ENCODE measurements at regions not wholly inside any gene's neighbourhood (a gene's known extent, or its start where the extent isn't known, plus 50 kb on each side); places are given as distances from the start of the nearest gene placed in this dataset.

DNA sequence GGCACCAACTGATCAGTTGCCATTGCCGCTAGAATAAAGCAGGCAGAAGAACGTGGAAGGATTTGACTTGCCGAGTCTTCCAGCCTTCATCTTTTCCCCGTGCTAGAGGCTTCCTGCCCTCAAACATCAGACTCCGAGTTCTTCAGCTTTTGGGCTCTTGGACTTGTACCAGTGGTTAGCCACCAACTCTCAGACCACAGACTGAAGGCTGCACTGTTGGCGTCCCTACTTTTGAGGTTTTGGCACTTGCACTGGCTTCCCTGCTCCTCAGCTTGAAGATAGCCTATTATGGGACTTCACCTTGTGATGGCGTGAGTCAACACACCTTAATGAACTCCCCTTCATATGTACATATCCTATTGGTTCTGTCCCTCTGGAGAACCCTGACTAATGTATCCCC, 57.3 kb upstream of the KCND2 start:
- TF ChIP-seq GLIS3 (CRISPR knock-in tag; IDR thresholded peaks at IDR 0.05) (no peak), ZNF70 (CRISPR knock-in tag; IDR thresholded peaks at IDR 0.05) (no peak), CSDC2 (CRISPR knock-in tag; IDR thresholded peaks at IDR 0.05) (no peak), TOX (CRISPR knock-in tag; IDR thresholded peaks at IDR 0.05; ENCODE audit: borderline replicate concordance) (no peak), ZNF565 (CRISPR knock-in tag; conservative IDR thresholded peaks at IDR 0.05; ENCODE audit: low read depth) (no peak)

DNA sequence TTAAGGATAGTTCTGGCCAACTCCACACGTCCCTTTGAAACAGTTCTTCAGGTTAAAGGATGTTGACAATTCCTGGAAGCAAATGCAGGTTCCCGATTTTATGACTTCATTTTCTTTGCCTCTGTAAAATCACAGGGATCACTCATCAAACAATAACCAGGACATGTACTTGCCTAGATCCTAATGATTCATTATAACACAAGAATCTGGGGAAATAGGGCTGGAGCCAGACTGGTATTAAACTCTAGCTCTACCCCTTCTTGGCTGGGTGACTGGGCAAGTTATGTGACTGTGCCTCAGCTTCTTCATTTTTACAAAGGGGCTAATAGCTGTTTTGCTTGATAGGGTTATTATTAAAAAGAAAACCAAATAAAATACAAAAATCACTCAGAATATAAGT, 56.0 kb upstream of the KCND2 start:
- no peak for ATAC-seq
- TF ChIP-seq GLIS3 (CRISPR knock-in tag; IDR thresholded peaks at IDR 0.05): no peak
- TF ChIP-seq PATZ1 (CRISPR knock-in tag; IDR thresholded peaks at IDR 0.05; ENCODE audit: borderline replicate concordance): no peak
- TF ChIP-seq ARNTL (CRISPR knock-in tag; IDR thresholded peaks at IDR 0.05; ENCODE audit: borderline replicate concordance, low read depth): no peak
- TF ChIP-seq, protein P1, sequence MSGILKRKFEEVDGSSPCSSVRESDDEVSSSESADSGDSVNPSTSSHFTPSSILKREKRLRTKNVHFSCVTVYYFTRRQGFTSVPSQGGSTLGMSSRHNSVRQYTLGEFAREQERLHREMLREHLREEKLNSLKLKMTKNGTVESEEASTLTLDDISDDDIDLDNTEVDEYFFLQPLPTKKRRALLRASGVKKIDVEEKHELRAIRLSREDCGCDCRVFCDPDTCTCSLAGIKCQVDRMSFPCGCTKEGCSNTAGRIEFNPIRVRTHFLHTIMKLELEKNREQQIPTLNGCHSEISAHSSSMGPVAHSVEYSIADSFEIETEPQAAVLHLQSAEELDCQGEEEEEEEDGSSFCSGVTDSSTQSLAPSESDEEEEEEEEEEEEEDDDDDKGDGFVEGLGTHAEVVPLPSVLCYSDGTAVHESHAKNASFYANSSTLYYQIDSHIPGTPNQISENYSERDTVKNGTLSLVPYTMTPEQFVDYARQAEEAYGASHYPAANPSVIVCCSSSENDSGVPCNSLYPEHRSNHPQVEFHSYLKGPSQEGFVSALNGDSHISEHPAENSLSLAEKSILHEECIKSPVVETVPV (CRISPR knock-in tag; IDR thresholded peaks at IDR 0.05): no peak
- no peak for TF ChIP-seq POU6F1 (CRISPR knock-in tag; IDR thresholded peaks at IDR 0.05; ENCODE audit: borderline replicate concordance, low read depth)
- no peak for TF ChIP-seq TCF4 (CRISPR knock-in tag; IDR thresholded peaks at IDR 0.05; ENCODE audit: borderline replicate concordance)
- TF ChIP-seq TSHZ2 (CRISPR knock-in tag; IDR thresholded peaks at IDR 0.05): no peak
- TF ChIP-seq OSR1 (CRISPR knock-in tag; IDR thresholded peaks at IDR 0.05): no peak
- TF ChIP-seq RARB (CRISPR knock-in tag; IDR thresholded peaks at IDR 0.05): no peak
- TF ChIP-seq ISL1 (CRISPR knock-in tag; IDR thresholded peaks at IDR 0.05): no peak
- no peak for TF ChIP-seq ZNF565 (CRISPR knock-in tag; conservative IDR thresholded peaks at IDR 0.05; ENCODE audit: low read depth)
- no peak for TF ChIP-seq ZNF8 (CRISPR knock-in tag; IDR thresholded peaks at IDR 0.05)
- TF ChIP-seq CSDC2 (CRISPR knock-in tag; IDR thresholded peaks at IDR 0.05): no peak
- TF ChIP-seq TOX (CRISPR knock-in tag; IDR thresholded peaks at IDR 0.05; ENCODE audit: borderline replicate concordance): no peak
- TF ChIP-seq BACH2 (CRISPR knock-in tag; IDR thresholded peaks at IDR 0.05; ENCODE audit: borderline replicate concordance): no peak
- TF ChIP-seq ESRRG (CRISPR knock-in tag; IDR thresholded peaks at IDR 0.05): no peak
- TF ChIP-seq PPARA (CRISPR knock-in tag; IDR thresholded peaks at IDR 0.05; ENCODE audit: borderline replicate concordance): no peak
- TF ChIP-seq ZFP3 (CRISPR knock-in tag; IDR thresholded peaks at IDR 0.05): no peak
- TF ChIP-seq ZFP30 (CRISPR knock-in tag; IDR thresholded peaks at IDR 0.05): no peak

More for the DNA sequence above, 57.3 kb upstream of the KCND2 start:
- ATAC-seq: no peak

DNA sequence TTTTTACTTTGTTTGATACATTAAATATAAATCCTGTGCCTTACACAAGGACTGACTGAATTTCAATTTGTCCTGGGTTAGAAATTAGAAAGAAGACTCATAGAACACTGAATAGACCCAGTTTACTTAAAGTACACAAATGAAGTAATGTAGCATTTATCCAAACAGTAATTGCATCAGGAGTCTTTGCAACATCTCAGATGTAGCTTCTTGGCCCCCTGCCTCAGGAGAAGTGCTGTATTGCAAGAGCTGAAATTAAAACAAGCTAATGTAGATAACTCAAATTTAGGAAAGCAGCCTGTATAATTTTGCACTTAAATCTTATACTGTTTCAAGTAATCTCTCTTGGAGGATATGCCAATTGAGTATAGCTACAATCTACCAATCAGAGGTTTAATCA, 54.3 kb upstream of the KCND2 start:
- TF ChIP-seq GLIS3 (CRISPR knock-in tag; IDR thresholded peaks at IDR 0.05) (no peak), CSDC2 (CRISPR knock-in tag; IDR thresholded peaks at IDR 0.05) (no peak), ZNF70 (CRISPR knock-in tag; IDR thresholded peaks at IDR 0.05) (no peak), BACH2 (CRISPR knock-in tag; IDR thresholded peaks at IDR 0.05; ENCODE audit: borderline replicate concordance) (no peak), RARB (CRISPR knock-in tag; IDR thresholded peaks at IDR 0.05) (no peak), ZNF8 (CRISPR knock-in tag; IDR thresholded peaks at IDR 0.05) (no peak), TSHZ2 (CRISPR knock-in tag; IDR thresholded peaks at IDR 0.05) (no peak), OSR1 (CRISPR knock-in tag; IDR thresholded peaks at IDR 0.05) (no peak), ZC3H10 (CRISPR knock-in tag; IDR thresholded peaks at IDR 0.05) (no peak)
- TF ChIP-seq, protein P1 (CRISPR knock-in tag; IDR thresholded peaks at IDR 0.05): no peak
- no peak for ATAC-seq

Data from SK-N-SH treated with all-trans-retinoic acid at 6 μM for 48 hours (cell line).